ENCODE measurements at regions not wholly inside any gene's neighbourhood (a gene's known extent, or its start where the extent isn't known, plus 50 kb on each side); places are given as distances from the start of the nearest gene placed in this dataset.

- no peaks in the 10 kb centered on the region for H3K27me3 ChIP-seq
- H3K4me1 ChIP-seq, result no peaks in the 10 kb centered on the region
- H3K9me3 ChIP-seq, result no peaks in the 10 kb centered on the region
- H3K36me3 ChIP-seq, result no peaks in the 10 kb centered on the region
- DNase-seq, result no peak
- H3K27ac ChIP-seq, result no peak overlapping the region
- TF ChIP-seq CTCF (IDR thresholded peaks at IDR 0.05) (no peak), POLR2A (IDR thresholded peaks at IDR 0.05) (no peak)
- H3K4me3 ChIP-seq, result no peak overlapping the region
Observed at GRCh38 chr11:70604221-70604620, 205.9 kb downstream of the CTTN start.

DNA sequence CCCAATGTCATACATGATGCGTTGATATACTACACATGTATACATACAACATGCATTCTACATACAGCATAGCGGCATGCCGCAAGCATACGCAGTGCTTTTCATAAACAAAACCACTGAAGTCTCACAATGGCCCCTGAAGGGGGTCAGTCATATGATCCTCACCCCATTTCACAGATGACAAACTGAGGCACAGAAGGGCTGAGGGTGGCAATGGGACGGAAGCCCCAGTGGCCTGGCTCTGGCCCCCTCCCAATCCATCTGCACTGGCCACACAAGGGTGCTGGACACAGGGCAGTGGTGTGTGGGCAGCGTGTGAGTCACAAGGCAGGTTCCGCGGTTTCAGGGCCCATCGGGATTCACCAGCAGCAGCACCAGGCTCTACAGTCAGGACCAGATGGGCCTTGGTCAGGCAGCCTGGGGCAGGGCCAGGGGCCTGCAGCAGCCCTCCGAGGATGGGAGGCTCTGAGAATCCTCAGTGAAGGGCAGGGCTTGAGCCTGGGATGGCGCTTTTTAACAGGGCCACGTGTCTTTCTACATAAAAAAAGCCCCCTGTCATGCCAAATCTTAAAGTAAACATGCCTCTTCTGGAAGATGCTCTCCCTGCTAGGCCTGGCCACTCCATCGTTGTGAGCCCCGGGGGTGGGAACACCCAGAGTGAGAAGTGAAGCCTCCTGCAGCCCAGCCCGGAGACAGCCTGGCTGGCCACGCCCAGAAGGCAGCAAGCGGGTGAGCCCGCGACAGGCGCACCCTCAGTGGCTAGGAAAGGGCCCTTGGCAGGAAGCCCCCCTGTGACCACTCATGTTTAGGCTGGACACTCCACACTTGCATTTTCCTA lies 206.5 kb downstream of the CTTN start:
- DNase-seq, result no peak
- H3K9me3 ChIP-seq, result no peaks in the 10 kb centered on the region
- no peak for TF ChIP-seq CTCF (IDR thresholded peaks at IDR 0.05)
- no peak for TF ChIP-seq POLR2A (IDR thresholded peaks at IDR 0.05)

GRCh38 chr11:70605468-70605815 lies 207.1 kb downstream of the CTTN start:
- no peaks in the 10 kb centered on the region for H3K27me3 ChIP-seq
- DNase-seq, result no peak
- H3K9me3 ChIP-seq, result no peaks in the 10 kb centered on the region
- H3K27ac ChIP-seq, result no peak overlapping the region
- no peak for TF ChIP-seq POLR2A (IDR thresholded peaks at IDR 0.05)
- no peak for TF ChIP-seq CTCF (IDR thresholded peaks at IDR 0.05)
- H3K4me1 ChIP-seq, result no peaks in the 10 kb centered on the region
- no peaks in the 10 kb centered on the region for H3K36me3 ChIP-seq
- H3K4me3 ChIP-seq, result no peak overlapping the region

More for the DNA sequence above, 206.5 kb downstream of the CTTN start:
- Histone ChIP-seq H3K36me3 (no peaks in the 10 kb centered on the region), H3K4me3 (no peak overlapping the region), H3K27me3 (no peaks in the 10 kb centered on the region), H3K4me1 (no peaks in the 10 kb centered on the region), H3K27ac (no peak overlapping the region)

DNA sequence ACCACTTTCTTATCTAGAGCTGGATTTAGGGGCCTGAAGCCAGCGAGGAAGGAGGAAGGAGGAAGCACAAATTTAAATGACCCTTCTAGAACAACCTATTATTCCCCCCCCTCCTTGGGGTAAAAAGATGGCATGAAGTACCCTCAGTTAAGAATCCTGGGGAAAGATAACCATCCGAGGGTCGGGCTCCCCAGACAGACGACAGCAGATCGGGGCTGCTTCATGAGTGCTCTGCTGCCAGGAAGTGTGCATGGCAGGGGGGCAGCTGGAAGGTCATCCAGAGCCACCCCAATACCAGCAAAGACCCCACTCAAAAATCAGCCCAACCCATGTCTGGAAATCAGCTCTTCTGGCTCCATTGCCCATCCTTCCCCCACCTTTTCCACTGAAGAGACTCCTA lies 207.5 kb downstream of the CTTN start:
- H3K27ac ChIP-seq, result no peak overlapping the region
- H3K4me1 ChIP-seq, result no peaks in the 10 kb centered on the region
- no peaks in the 10 kb centered on the region for H3K27me3 ChIP-seq
- no peak for DNase-seq
- H3K4me3 ChIP-seq, result no peak overlapping the region
- H3K9me3 ChIP-seq, result no peaks in the 10 kb centered on the region
- no peak for TF ChIP-seq POLR2A (IDR thresholded peaks at IDR 0.05)
- TF ChIP-seq CTCF (IDR thresholded peaks at IDR 0.05), result no peak
- no peaks in the 10 kb centered on the region for H3K36me3 ChIP-seq

DNA sequence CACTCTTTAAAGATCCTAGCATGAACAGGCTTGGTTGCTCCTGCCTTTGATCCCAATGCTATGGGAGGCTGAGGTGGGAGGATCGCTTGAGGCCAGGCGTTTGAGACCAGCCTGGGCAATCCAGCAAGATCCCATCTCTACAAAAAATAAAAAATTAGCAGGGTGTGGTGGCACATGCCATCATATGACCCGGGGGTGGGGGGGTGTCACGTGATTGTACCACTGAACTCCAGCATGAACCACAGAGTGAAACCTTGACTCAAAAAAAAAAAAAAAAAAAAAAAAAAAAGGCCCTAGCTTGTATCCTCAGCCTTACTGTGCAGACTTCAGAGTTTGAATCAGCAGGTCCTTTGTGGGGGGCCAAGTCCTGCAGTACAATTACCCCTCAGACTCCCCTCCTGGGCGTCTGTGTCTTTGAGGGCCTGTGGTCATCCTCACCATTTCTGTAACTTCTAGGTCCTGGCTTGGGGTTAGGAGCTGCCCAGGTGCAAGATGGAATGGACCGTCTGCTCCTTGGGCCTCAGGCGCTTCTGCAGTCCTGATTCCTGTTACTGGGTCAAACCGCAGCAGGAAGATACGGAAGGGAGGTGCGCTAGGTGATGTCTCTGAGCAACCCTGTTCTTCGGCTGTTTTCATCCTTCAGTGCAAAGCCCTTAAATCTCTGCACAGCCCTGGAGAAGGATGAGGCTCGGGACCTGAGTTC lies 208.1 kb downstream of the CTTN start:
- Histone ChIP-seq H3K9me3 (no peaks in the 10 kb centered on the region), H3K4me3 (no peak overlapping the region), H3K27ac (no peak overlapping the region), H3K36me3 (no peaks in the 10 kb centered on the region), H3K4me1 (no peaks in the 10 kb centered on the region), H3K27me3 (no peaks in the 10 kb centered on the region)
- DNase-seq, result no peak
- TF ChIP-seq CTCF (IDR thresholded peaks at IDR 0.05) (no peak), POLR2A (IDR thresholded peaks at IDR 0.05) (no peak)
